ENCODE measurements at regions not wholly inside any gene's neighbourhood (a gene's known extent, or its start where the extent isn't known, plus 50 kb on each side); places are given as distances from the start of the nearest gene placed in this dataset.

DNA sequence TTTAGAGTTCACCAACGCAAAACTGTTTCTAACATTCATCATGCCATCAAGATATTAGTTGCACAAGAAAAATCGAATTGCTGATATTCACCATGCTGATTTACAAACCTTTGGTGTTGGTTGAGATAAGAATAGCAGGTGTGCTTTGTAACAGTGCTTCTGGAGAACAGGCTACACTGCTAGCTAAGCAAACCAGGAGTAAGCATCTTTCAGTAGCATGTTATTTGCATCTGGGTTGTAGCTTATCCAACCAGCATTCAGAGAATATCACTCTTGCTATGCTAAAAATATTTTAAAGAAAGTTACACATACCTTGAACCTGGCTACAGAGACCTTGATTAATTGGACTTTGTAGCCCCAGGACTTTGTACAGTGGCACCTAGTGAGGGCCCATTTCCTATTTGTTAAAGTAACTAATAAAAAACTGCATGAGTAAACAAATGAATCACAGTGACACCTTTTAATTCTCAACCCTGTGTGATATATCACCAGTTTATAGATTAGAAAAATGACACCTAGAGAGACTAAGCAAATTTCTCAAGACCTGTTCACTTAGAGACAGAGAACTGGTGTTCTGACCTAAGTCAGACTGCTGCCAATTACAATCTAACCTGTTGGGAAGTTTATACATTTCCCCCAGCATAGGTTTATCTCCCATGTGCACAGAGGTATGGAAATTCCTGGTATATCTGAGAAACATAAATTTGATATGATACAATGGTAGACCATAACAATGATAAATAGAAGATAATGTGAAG lies 435.5 kb upstream of the TGFBR2 start:
- DNase-seq: no peak

DNA sequence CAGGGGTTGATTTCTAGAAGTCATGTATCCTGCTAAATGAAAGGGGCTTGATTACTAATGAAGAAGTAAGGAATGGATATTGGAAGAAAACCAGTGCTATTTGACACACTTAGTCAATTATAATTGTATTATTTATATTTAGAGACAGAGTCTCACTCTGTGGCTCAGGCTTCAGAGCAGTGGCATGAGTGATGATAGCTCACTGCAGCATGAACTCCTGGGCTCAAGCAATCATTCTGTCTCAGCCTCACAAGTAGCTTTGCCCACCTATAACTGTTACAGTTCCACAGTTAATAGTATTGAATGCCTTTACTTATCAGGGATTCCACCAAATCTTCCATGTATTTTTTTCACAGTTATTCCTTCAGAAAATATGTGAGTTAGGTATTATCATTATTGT lies 432.0 kb upstream of the TGFBR2 start:
- DNase-seq: no peak

DNA sequence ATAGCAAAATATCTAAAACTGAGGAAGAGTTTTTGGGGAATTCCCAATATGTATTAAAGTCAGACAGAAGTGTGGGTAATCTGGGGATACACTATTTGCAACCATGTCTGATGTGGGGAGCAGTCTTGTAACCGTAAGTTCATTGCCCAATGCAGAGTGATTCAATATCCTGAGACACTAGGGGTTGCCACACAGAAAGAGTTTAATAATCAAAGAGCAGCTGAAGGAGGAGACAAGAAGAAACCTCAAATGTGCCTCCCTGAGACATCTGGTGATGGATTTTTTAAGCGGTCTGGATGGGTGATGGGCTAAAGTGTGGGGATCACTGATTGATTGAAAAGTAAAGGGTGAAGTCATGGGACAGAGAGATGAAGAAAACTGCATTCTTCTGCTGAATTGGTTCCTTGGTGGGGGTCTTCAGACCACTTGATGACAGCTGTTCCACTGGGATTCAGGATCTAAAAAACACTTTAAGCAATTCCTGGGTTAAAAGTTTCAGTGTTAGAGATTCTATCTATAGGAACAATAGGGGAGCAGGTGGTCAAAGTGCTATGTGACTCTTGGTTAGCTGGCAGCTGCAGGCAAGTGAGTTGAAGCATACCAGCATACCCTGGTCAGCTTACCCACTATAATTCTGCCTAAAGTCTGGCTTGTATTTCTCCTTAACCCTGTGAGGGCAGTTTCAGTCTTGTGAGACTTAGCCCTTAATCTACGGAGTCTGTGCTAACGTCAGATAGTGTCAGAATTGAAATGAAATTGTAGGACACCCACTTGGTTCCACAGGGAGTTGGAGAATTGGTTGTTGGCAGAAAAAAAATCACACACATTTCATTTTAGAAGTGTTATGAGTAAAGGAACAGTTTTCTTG lies 425.9 kb upstream of the TGFBR2 start:
- DNase-seq: no peak

DNA sequence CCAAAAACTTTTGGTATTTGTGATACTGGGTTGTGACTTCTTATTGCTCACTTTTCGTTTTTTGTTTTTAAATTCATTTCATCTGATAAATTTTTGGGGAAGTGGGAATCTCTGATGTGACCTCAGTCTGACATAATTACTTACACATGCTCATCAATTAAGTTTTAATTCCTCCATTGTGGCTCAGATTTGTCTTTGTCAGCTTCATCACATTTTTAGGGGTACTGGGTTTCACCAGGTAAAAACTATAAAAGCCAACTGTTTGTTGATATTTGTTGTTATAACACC lies 425.3 kb upstream of the TGFBR2 start:
- DNase-seq: no peak

DNA sequence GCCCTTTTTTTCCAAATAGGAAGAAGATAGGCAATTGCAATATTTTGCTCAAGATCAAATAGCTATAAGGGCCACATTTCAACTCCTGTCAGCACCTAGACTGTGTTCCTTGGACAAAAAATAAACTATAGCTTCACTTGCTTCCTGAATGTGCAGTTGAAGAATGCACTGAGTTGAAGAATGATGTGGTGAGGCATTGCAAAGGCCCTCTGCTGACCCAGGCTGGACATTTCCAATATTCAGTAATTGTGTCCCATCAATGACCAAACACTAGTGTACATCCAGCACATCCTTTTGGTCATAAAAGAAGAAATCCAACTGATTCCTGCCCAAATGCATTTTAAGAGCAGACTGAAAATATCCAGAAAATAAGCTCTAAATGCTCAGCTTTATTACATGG lies 424.8 kb upstream of the TGFBR2 start:
- no peak for DNase-seq

DNA sequence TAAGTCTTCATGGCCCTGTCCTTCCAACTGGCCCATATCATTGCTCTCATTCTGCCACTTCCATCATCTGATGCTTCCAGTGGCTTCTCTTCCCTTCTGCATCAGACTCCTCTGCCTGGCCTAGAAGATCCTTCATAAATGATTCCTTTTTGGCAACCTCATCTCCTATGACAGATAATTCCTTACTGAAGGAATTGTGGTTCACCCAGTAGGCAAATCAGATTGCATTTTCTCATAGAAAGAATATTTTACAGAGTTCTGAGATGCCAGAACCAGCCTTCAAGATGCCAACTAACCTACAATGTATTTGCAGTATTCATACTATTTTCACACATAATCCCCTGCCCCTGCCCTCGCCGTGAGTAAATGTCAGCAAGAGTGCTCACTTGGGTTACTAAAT lies 423.0 kb upstream of the TGFBR2 start:
- no peak for DNase-seq

DNA sequence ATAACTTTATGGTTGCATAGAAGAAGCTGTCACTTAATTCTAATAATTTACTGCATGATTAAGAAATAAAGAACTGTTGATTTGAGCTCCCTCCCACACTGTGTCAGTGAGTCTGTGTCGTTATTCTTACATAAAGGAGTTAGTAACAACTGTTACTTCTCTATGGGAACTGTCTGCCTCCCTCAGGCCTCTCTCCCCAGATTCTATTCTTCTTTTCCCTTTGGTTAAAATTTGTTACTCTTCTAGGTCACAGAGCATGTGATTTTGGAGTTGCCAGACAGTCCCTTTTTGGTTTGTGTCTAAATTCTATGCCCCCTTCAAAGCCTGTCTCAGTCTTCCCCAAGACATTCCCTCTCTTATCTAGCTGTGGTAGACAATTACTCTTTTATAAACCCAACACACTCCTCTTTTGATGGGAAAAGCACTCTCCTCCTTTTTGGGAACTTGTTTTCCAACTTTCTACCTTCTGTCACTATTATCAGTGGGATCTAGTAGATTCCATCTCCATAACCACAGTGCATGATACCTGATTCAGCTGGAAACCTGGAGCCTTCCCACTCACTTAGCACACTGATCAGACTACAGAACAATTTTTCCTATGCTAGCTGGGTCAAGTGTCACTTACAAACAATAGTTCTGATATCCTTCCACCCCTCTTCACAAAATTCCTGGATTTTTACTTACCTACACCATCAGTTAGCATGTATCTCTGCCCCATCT lies 422.1 kb upstream of the TGFBR2 start:
- DNase-seq: no peak

DNA sequence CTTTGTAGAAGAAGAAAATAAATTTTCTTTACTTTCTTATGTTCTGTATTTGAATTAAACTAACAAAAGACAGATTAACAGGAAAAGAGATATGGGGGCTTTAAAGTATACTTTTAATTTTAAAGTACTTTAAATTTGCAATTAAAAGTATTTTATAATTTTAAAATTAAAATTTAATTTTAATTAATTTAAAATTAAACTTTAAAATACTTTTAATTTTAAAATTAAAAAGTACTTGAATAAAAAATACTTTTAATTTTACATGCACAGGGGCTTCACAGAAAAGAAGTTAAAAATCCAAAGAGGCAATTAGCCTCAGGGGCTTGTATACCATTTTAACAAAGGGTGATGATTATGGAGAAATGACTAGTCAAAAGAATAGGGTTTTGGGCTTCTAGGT lies 420.5 kb upstream of the TGFBR2 start:
- no peak for DNase-seq

DNA sequence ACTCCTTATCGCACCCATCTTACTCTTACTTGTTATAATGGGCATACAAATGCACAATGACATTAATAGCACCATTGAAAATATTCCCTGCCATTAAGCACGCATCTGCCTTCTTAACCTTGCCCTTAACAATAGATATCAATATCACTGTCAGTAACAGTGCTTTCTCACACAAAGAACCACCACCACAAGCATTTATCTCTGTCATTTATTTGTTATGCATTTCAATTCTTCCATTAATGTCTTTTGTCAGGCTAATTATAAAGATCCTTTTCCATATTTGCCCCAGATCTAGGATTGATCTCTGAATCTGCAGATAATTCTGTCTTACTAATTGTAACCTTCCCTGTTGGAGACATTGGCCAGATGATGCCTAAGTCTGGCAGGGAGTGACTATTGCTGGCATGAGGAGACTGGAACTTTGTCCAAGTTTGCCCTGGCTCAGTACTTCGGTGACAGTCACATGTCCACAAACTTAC lies 419.6 kb upstream of the TGFBR2 start:
- DNase-seq: no peak

GRCh38 chr3:30187366-30187765 lies 419.0 kb upstream of the TGFBR2 start:
- peak; percentile 9 for DNase-seq

- DNase-seq: peak; percentile 11
Measured at GRCh38 chr3:30188713-30189112, 417.7 kb upstream of the TGFBR2 start.

DNA sequence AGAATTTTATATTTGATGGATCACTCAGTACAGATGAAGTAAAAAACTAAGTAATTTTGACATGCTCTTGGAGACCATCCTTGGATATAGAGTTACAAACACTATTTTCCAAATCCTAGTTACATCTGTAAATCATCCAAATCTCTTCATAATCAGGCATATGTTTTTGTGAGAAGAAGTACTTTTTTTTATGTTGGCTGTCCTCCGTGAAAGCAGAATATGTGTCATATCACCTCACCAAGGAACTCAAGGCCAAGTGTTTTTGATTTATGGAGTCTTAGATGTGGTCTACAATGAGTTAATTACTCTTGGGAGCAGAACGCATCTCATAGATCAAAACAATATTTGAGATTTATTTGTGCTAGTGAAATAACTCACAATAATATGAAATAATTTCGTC lies 416.5 kb upstream of the TGFBR2 start:
- DNase-seq: no peak

- DNase-seq: no peak
Measured at GRCh38 chr3:30193625-30194044, 412.8 kb upstream of the TGFBR2 start.

DNA sequence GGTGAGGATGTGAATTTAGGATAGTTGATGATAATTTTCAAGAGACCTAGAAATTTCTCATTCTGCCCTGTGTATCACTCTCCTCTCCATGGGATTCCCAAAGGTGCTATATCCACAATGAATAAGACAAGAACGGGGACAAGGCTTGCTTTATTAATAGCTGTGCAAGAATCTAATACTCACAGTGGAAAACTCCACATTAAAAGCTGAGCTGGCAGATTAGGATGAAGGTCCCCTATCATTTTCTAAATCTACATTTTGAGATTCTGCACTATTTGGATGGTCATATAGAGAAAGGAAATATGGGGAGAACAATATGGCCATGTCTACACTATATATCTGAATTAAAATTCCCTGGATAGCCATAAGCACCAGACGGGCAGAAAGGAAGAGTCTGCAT lies 411.0 kb upstream of the TGFBR2 start:
- no peak for DNase-seq

- DNase-seq: no peak
Measured at GRCh38 chr3:30198162-30198561, 408.2 kb upstream of the TGFBR2 start.

DNA sequence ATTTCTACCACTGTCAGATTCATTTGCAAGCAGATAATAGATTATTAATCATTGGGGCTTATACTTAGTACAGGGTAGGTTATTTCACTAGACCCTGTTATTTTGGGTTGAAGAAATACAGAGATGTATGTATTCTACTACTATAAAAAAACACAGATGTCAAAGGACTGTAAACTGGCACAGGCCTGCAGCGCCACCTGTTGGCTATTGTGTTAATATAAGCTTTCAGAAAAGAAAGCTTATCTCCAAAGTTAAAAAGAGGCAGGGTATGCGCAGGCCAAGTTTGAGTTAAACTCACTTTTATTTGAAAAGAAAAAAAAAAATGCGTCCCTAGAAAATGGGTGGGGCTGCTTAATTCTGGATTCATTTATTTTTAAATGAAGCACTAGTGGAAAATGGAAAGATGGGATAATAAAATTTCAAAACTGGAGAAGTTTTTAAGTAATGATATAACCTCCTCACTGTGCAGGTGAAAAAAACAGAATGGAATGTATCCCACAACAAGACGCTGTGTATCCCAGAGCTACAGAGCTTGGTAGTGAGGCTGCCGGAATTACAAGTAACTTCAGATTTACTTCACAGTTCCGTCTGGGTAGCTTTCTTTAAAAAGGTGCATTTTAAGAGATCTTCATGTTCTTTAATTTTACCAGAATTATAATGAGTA lies 407.2 kb upstream of the TGFBR2 start:
- DNase-seq: peak; percentile 50

- DNase-seq: peak; percentile 43
Measured at GRCh38 chr3:30199855-30200254, 406.5 kb upstream of the TGFBR2 start.

DNA sequence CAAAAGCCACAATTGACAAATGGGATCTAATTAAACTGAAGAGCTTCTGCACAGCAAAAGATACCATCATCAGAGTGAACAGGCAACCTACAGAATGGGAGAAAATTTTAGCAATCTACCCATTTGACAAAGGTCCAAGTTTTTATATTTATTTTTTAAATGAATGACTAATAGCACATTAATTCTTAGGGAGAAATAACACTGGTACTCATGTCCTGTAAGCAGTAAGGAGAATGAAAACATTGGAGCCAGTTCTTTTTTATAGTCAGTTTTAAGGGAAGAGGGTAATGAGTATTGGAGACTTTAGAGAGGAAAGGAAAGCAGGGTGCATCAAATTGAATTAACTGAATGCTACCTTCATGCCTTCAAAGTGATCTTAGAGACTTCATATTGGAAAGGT lies 404.7 kb upstream of the TGFBR2 start:
- peak; percentile 43 for DNase-seq

GRCh38 chr3:30203301-30203700 lies 403.1 kb upstream of the TGFBR2 start:
- peak; percentile 74 for DNase-seq

GRCh38 chr3:30204126-30204525 lies 402.3 kb upstream of the TGFBR2 start:
- DNase-seq: no peak

DNA sequence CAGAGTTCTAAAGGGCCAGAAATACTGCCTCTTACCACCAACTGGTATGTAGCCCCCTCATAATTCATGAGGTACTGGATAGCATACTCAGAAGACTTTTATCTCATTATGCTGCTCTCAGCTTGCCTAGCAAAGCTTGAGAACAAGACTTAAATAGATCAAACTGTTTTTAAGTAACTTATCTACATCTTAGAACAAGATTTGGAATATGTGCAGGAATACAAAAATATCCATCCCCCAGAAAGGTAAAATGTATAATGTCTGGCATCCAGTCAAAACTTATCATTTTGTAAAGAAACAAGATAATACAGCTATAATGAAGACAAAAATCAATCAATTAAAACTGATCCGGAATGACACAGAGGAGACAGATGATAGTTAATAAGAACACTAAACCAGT lies 400.4 kb upstream of the TGFBR2 start:
- DNase-seq: no peak

DNA sequence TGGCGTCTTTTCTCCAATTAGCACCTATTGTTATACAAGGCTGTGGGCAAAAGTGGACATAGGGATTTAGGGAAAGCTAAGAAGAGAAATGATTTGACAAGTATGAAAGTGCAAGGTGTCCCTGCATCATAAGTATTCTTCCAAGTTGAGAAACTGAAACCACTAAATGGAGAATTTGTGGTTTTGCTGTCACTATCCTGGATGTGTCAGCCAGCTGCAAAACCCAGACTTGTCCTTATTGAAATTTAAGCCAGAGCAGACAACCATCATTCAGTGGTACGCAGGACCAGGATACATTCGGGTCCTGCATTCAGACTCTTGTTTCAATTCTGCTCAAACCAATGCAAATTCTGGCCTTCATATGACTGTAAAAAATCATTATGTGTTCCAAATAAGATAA lies 384.8 kb upstream of the TGFBR2 start:
- peak; percentile 52 for DNase-seq

- DNase-seq: peak; percentile 34
Measured at GRCh38 chr3:30222441-30222840, 384.0 kb upstream of the TGFBR2 start.

Data from fibroblast of skin of back (primary cell).